WTC11 (cell line): ENCODE measurements at regions not wholly inside any gene's neighbourhood (a gene's known extent, or its start where the extent isn't known, plus 50 kb on each side); places are given as distances from the start of the nearest gene placed in this dataset.

Experiments
- ATAC-seq: fragments of 200-7000 bp; cut with Tn5 transposase; 2 replicates; pipeline ENCODE4 v1.10.0; 2021; ENCODE audit warnings: mild to moderate bottlenecking, moderate library complexity
- CTCF ChIA-PET: fragments of 300-600 bp; sonication (Branson Sonifier 250); formaldehyde crosslinking; loops from one replicate; lab custom pipeline; 2021; ENCODE audit warnings: antibody characterized with exemption; lab: Charles Lee
- POLR2A ChIA-PET: fragments of 350-600 bp; sonication (Branson Sonifier 250); formaldehyde crosslinking; loops from one replicate; lab custom pipeline; 2021; ENCODE audit warnings: antibody characterized with exemption; lab: Charles Lee
- DNase-seq: peaks from one replicate; pipeline ENCODE4 v3.0.0; 2021; ENCODE audit warnings: low spot score
- H3K27ac Mint-ChIP-seq: 2 replicates; pipeline ENCODE4 v1.8.0; 2021; ENCODE audit warnings: mixed read lengths
- H3K27me3 Mint-ChIP-seq: 2 replicates; pipeline ENCODE4 v1.8.0; 2021; ENCODE audit warnings: low read depth, mild to moderate bottlenecking, moderate library complexity, mixed read lengths
- H3K36me3 Mint-ChIP-seq: 2 replicates; pipeline ENCODE4 v1.8.0; 2021; ENCODE audit warnings: mixed read lengths
- H3K4me1 Mint-ChIP-seq: 2 replicates; pipeline ENCODE4 v1.8.0; 2022; ENCODE audit warnings: mixed read lengths
- H3K4me3 Mint-ChIP-seq: 2 replicates; pipeline ENCODE4 v1.8.0; 2021; ENCODE audit warnings: mild to moderate bottlenecking, moderate library complexity, mixed read lengths
- H3K9me3 Mint-ChIP-seq: 2 replicates; pipeline ENCODE4 v1.8.0; 2021; ENCODE audit warnings: mixed read lengths
- CREB1 ChIP-seq: sonication (generic); formaldehyde crosslinking; IDR thresholded peaks from 2 replicates; pipeline ENCODE4 v1.8.0; 2023; ENCODE audit warnings: mild to moderate bottlenecking, missing genetic modification reagents
- ELF4 ChIP-seq: sonication (generic); formaldehyde crosslinking; IDR thresholded peaks from 2 replicates; pipeline ENCODE4 v1.8.1; 2022; ENCODE audit warnings: low read depth, mild to moderate bottlenecking, moderate library complexity, missing genetic modification reagents
- ERG ChIP-seq: fragments of 250-450 bp; sonication (Bioruptor Pico); IDR thresholded peaks from 2 replicates; pipeline ENCODE4 v1.8.0; 2021; ENCODE audit warnings: mild to moderate bottlenecking
- ESRRA ChIP-seq: sonication (generic); formaldehyde crosslinking; IDR thresholded peaks from 2 replicates; pipeline ENCODE4 v1.8.1; 2022; ENCODE audit warnings: mild to moderate bottlenecking, missing genetic modification reagents, borderline replicate concordance
- ETV6 ChIP-seq: sonication (generic); formaldehyde crosslinking; IDR thresholded peaks from 2 replicates; pipeline ENCODE4 v1.8.1; 2022; ENCODE audit warnings: mild to moderate bottlenecking, missing genetic modification reagents
- FOXJ3 ChIP-seq: sonication (generic); formaldehyde crosslinking; IDR thresholded peaks from 2 replicates; pipeline ENCODE4 v1.9.0; 2021; ENCODE audit warnings: missing genetic modification reagents, mild to moderate bottlenecking, borderline replicate concordance
- GTF2I ChIP-seq: fragments of 250-450 bp; sonication (Bioruptor Pico); conservative IDR thresholded peaks from 2 replicates; pipeline ENCODE4 v1.4.0; 2021; ENCODE audit warnings: mild to moderate bottlenecking
- HMGXB4 ChIP-seq: sonication (generic); formaldehyde crosslinking; IDR thresholded peaks from 2 replicates; pipeline ENCODE4 v1.8.1; 2023; ENCODE audit warnings: mild to moderate bottlenecking, moderate library complexity, missing genetic modification reagents
- JAZF1 ChIP-seq: fragments of 250-450 bp; sonication (Bioruptor Pico); IDR thresholded peaks from 2 replicates; pipeline ENCODE4 v1.9.0; 2021; ENCODE audit warnings: moderate library complexity, mild to moderate bottlenecking, inconsistent platforms
- JUN ChIP-seq: sonication (generic); formaldehyde crosslinking; IDR thresholded peaks from 2 replicates; pipeline ENCODE4 v1.8.0; 2023; ENCODE audit warnings: mild to moderate bottlenecking, missing genetic modification reagents
- MYBL2 ChIP-seq: sonication (generic); formaldehyde crosslinking; IDR thresholded peaks from 2 replicates; pipeline ENCODE4 v1.8.1; 2023; ENCODE audit warnings: mild to moderate bottlenecking, moderate library complexity, missing genetic modification reagents
- NFYB ChIP-seq: sonication (generic); formaldehyde crosslinking; conservative IDR thresholded peaks from 2 replicates; pipeline ENCODE4 v1.8.0; 2022; ENCODE audit warnings: low read depth, missing genetic modification reagents
- NR1H2 ChIP-seq: sonication (generic); formaldehyde crosslinking; IDR thresholded peaks from 2 replicates; pipeline ENCODE4 v1.9.0; 2021; ENCODE audit warnings: mild to moderate bottlenecking, moderate library complexity, missing genetic modification reagents
- SMAD3 ChIP-seq: sonication (generic); formaldehyde crosslinking; IDR thresholded peaks from 2 replicates; pipeline ENCODE4 v1.8.0; 2022; ENCODE audit warnings: missing genetic modification reagents, mild to moderate bottlenecking, borderline replicate concordance
- TCF7 ChIP-seq: sonication (generic); formaldehyde crosslinking; IDR thresholded peaks from 2 replicates; pipeline ENCODE4 v1.8.0; 2022; ENCODE audit warnings: mild to moderate bottlenecking, low read depth, missing genetic modification reagents, moderate library complexity
- TEAD1 ChIP-seq: sonication (generic); formaldehyde crosslinking; IDR thresholded peaks from 2 replicates; pipeline ENCODE4 v1.8.0; 2022; ENCODE audit warnings: mild to moderate bottlenecking, missing genetic modification reagents
- TEAD4 ChIP-seq: sonication (generic); formaldehyde crosslinking; IDR thresholded peaks from 2 replicates; pipeline ENCODE4 v1.8.0; 2022; ENCODE audit warnings: mild to moderate bottlenecking, missing genetic modification reagents
- ZNF263 ChIP-seq: sonication (generic); formaldehyde crosslinking; IDR thresholded peaks from 2 replicates; pipeline ENCODE4 v1.8.1; 2022; ENCODE audit warnings: low read depth, mild to moderate bottlenecking, moderate library complexity, missing genetic modification reagents
- ZNF396 ChIP-seq: fragments of 250-450 bp; sonication (Bioruptor Pico); IDR thresholded peaks from 2 replicates; pipeline ENCODE4 v1.8.0; 2021; ENCODE audit warnings: mild to moderate bottlenecking, moderate library complexity, borderline replicate concordance
- TF ChIP-seq, protein P1 (sequence below): sonication (generic); formaldehyde crosslinking; IDR thresholded peaks from 2 replicates; pipeline ENCODE4 v1.8.1; 2023; ENCODE audit warnings: mild to moderate bottlenecking, missing genetic modification reagents
- TF ChIP-seq, protein P2 (sequence below): sonication (generic); formaldehyde crosslinking; IDR thresholded peaks from 2 replicates; pipeline ENCODE4 v1.8.1; 2022; ENCODE audit warnings: mild to moderate bottlenecking, missing genetic modification reagents, moderate library complexity, borderline replicate concordance
- TF ChIP-seq, protein P3 (sequence below): sonication (generic); formaldehyde crosslinking; IDR thresholded peaks from 2 replicates; pipeline ENCODE4 v1.8.0; 2022; ENCODE audit warnings: mild to moderate bottlenecking, missing genetic modification reagents
- TF ChIP-seq, protein P4 (sequence below): sonication (generic); formaldehyde crosslinking; IDR thresholded peaks from 2 replicates; pipeline ENCODE4 v1.8.1; 2023; ENCODE audit warnings: mild to moderate bottlenecking, missing genetic modification reagents, borderline replicate concordance

DNA sequence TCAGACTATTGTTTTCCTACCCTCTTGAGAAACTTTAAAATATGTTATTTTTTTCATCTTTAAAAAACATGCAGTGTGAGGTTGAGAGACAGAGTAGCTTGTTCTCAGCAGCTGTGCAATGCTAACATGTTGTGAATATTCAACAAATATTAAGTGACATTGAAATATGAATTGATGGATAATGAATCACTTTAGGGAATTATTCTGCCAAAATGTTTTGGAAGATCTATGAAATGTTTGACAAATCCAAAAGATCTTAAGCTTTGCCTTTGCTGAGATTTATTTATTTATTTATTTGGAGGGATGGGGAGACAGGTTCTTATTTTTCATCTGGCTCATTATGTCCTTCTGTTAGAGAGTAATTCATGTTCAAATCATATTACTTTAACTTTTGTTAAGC is 680.1 kb upstream of the CXADR start:
- H3K9me3 Mint-ChIP-seq = no peaks in the 10 kb centered on the region
- no peaks in the 10 kb centered on the region for H3K36me3 Mint-ChIP-seq
- DNase-seq (no peak), ATAC-seq (no peak)
- H3K4me1 Mint-ChIP-seq = peaks cover 62% of the 10 kb centered on the region
- TF ChIP-seq GTF2I (CRISPR knock-in tag) (no peak), TEAD1 (CRISPR knock-in tag) (no peak), FOXJ3 (CRISPR knock-in tag) (no peak), ESRRA (no peak), ERG (CRISPR knock-in tag) (no peak), NR1H2 (CRISPR knock-in tag) (no peak), ETV6 (no peak), TEAD4 (CRISPR knock-in tag) (no peak), SMAD3 (CRISPR knock-in tag) (no peak), CREB1 (CRISPR knock-in tag) (no peak), JUN (CRISPR knock-in tag) (no peak), MYBL2 (CRISPR knock-in tag) (no peak)
- TF ChIP-seq, protein P1, sequence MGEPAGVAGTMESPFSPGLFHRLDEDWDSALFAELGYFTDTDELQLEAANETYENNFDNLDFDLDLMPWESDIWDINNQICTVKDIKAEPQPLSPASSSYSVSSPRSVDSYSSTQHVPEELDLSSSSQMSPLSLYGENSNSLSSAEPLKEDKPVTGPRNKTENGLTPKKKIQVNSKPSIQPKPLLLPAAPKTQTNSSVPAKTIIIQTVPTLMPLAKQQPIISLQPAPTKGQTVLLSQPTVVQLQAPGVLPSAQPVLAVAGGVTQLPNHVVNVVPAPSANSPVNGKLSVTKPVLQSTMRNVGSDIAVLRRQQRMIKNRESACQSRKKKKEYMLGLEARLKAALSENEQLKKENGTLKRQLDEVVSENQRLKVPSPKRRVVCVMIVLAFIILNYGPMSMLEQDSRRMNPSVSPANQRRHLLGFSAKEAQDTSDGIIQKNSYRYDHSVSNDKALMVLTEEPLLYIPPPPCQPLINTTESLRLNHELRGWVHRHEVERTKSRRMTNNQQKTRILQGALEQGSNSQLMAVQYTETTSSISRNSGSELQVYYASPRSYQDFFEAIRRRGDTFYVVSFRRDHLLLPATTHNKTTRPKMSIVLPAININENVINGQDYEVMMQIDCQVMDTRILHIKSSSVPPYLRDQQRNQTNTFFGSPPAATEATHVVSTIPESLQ = no peak
- TF ChIP-seq, protein P2, sequence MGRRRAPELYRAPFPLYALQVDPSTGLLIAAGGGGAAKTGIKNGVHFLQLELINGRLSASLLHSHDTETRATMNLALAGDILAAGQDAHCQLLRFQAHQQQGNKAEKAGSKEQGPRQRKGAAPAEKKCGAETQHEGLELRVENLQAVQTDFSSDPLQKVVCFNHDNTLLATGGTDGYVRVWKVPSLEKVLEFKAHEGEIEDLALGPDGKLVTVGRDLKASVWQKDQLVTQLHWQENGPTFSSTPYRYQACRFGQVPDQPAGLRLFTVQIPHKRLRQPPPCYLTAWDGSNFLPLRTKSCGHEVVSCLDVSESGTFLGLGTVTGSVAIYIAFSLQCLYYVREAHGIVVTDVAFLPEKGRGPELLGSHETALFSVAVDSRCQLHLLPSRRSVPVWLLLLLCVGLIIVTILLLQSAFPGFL (CRISPR knock-in tag) = no peak
- ChIA-PET CTCF (no interaction called here), POLR2A (no interaction called here)
- no peak overlapping the region for H3K27ac Mint-ChIP-seq
- no peaks in the 10 kb centered on the region for H3K27me3 Mint-ChIP-seq
- H3K4me3 Mint-ChIP-seq = no peak overlapping the region

- Mint-ChIP-seq H3K36me3 (no peaks in the 10 kb centered on the region), H3K4me1 (peaks cover 54% of the 10 kb centered on the region), H3K27ac (no peak overlapping the region), H3K9me3 (no peaks in the 10 kb centered on the region), H3K27me3 (no peaks in the 10 kb centered on the region), H3K4me3 (no peak overlapping the region)
- no peak for ATAC-seq
- POLR2A ChIA-PET = no interaction called here
- CTCF ChIA-PET = no interaction called here
- no peak for DNase-seq
- TF ChIP-seq, protein P3, sequence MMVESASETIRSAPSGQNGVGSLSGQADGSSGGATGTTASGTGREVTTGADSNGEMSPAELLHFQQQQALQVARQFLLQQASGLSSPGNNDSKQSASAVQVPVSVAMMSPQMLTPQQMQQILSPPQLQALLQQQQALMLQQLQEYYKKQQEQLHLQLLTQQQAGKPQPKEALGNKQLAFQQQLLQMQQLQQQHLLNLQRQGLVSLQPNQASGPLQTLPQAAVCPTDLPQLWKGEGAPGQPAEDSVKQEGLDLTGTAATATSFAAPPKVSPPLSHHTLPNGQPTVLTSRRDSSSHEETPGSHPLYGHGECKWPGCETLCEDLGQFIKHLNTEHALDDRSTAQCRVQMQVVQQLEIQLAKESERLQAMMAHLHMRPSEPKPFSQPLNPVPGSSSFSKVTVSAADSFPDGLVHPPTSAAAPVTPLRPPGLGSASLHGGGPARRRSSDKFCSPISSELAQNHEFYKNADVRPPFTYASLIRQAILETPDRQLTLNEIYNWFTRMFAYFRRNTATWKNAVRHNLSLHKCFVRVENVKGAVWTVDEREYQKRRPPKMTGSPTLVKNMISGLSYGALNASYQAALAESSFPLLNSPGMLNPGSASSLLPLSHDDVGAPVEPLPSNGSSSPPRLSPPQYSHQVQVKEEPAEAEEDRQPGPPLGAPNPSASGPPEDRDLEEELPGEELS = no peak
- no peak for TF ChIP-seq NR1H2 (CRISPR knock-in tag)
- TF ChIP-seq TCF7 (CRISPR knock-in tag) = no peak
- TF ChIP-seq ZNF263 (CRISPR knock-in tag) = no peak
- TF ChIP-seq TEAD4 (CRISPR knock-in tag) = no peak
- TF ChIP-seq NFYB = no peak
- TF ChIP-seq, protein P4, sequence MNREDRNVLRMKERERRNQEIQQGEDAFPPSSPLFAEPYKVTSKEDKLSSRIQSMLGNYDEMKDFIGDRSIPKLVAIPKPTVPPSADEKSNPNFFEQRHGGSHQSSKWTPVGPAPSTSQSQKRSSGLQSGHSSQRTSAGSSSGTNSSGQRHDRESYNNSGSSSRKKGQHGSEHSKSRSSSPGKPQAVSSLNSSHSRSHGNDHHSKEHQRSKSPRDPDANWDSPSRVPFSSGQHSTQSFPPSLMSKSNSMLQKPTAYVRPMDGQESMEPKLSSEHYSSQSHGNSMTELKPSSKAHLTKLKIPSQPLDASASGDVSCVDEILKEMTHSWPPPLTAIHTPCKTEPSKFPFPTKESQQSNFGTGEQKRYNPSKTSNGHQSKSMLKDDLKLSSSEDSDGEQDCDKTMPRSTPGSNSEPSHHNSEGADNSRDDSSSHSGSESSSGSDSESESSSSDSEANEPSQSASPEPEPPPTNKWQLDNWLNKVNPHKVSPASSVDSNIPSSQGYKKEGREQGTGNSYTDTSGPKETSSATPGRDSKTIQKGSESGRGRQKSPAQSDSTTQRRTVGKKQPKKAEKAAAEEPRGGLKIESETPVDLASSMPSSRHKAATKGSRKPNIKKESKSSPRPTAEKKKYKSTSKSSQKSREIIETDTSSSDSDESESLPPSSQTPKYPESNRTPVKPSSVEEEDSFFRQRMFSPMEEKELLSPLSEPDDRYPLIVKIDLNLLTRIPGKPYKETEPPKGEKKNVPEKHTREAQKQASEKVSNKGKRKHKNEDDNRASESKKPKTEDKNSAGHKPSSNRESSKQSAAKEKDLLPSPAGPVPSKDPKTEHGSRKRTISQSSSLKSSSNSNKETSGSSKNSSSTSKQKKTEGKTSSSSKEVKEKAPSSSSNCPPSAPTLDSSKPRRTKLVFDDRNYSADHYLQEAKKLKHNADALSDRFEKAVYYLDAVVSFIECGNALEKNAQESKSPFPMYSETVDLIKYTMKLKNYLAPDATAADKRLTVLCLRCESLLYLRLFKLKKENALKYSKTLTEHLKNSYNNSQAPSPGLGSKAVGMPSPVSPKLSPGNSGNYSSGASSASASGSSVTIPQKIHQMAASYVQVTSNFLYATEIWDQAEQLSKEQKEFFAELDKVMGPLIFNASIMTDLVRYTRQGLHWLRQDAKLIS (CRISPR knock-in tag) = no peak
- TF ChIP-seq ELF4 = no peak
- no peak for TF ChIP-seq ZNF396
- TF ChIP-seq HMGXB4 (CRISPR knock-in tag) = no peak
- TF ChIP-seq JAZF1 = no peak
These were observed 678.1 kb upstream of the CXADR start for GRCh38 chr21:16834791-16835190.
